HepG2 (cell line): ENCODE measurements at regions not wholly inside any gene's neighbourhood (a gene's known extent, or its start where the extent isn't known, plus 50 kb on each side); places are given as distances from the start of the nearest gene placed in this dataset.

Experiments
- ATAC-seq: fragments of 200-7000 bp; cut with Tn5 transposase; 3 replicates; pipeline ENCODE4 v1.9.1; 2020; ENCODE audit warnings: mild to moderate bottlenecking, moderate library complexity
- BruUV-seq: library from RNA; stranded (reverse); fragments of 400-500 nt; replicated peaks from 2 replicates; lab custom pipeline; 2021; lab: Mats Ljungman, UMichigan
- CTCF ChIA-PET: fragments of 300-600 bp; formaldehyde crosslinking; extraction: SDS; loops from one replicate; lab custom pipeline; 2021; ENCODE audit warnings: low total read pairs, inconsistent platforms, low intra/inter-chr PET ratio; lab: Yijun Ruan, JAX
- POLR2A ChIA-PET: fragments of 350-600 bp; sonication (Branson Sonifier 250); formaldehyde crosslinking; loops from one replicate; lab custom pipeline; 2020; ENCODE audit warnings: antibody characterized with exemption, inconsistent platforms; lab: Yijun Ruan, JAX
- DNase-seq: peaks from one replicate; pipeline ENCODE4 v3.0.0-alpha.2; 2015; ENCODE audit warnings: low spot score
- FAIRE-seq: peaks from 3 replicates; lab custom pipeline; 2011; peaks lifted over from hg19 to GRCh38; lab: Jason Lieb, UNC
- H2AFZ ChIP-seq: one replicate; pipeline ENCODE4 v1.6.1; 2011; ENCODE audit warnings: low read length, inconsistent platforms
- H3K27ac ChIP-seq: fragments of 300-600 bp; 3 replicates; pipeline ENCODE4 v1.8.0; 2011; ENCODE audit warnings: mixed run types, mild to moderate bottlenecking, mixed read lengths, low read length, inconsistent platforms; ENCODE audit not compliant: insufficient read depth; ENCODE audit errors: extremely low read length
- H3K27me3 ChIP-seq, 2 experiments: fragments of 200-600 bp in 1 of 2; 2 replicates in 1 of 2; 3 replicates in 1 of 2; pipeline versions ENCODE4 v1.6.0 to v1.8.0; 2011; ENCODE audit warnings: low read length in 2 of 2, mild to moderate bottlenecking in 2 of 2, moderate library complexity in 2 of 2, inconsistent platforms in 1 of 2; ENCODE audit not compliant: insufficient read depth in 2 of 2, control insufficient read depth in 1 of 2
- H3K36me3 ChIP-seq, 2 experiments: fragments of 200-600 bp in 1 of 2; replicated peaks in 1 of 2; 2 replicates in 1 of 2; 3 replicates in 1 of 2; pipeline versions ENCODE4 v1.5.1 to v1.8.0; 2011; ENCODE audit warnings: low read length in 2 of 2, inconsistent platforms in 1 of 2; ENCODE audit not compliant: insufficient read depth in 2 of 2, control insufficient read depth in 1 of 2
- H3K4me1 ChIP-seq: 2 replicates; pipeline ENCODE4 v1.5.1; 2012; ENCODE audit warnings: low read length, inconsistent platforms; ENCODE audit not compliant: insufficient read depth
- H3K4me2 ChIP-seq: 2 replicates; pipeline ENCODE4 v1.6.0; 2011; ENCODE audit warnings: low read depth, low read length, inconsistent platforms
- H3K4me3 ChIP-seq, 3 experiments: fragments of 200-600 bp in 1 of 3; sonication (generic), shearing (Covaris generic) in 1 of 3; replicated peaks in 1 of 3; 2 replicates each; pipeline ENCODE4 v1.5.1; 2011 to 2016; ENCODE audit warnings: low read length in 3 of 3, inconsistent platforms in 2 of 3, low read depth in 2 of 3, mild to moderate bottlenecking in 2 of 3, control low read depth in 1 of 3, mixed read lengths in 1 of 3; ENCODE audit not compliant: insufficient read depth in 1 of 3
- H3K79me2 ChIP-seq: one replicate; pipeline ENCODE4 v1.6.1; 2011; ENCODE audit warnings: low read length, inconsistent platforms; ENCODE audit not compliant: insufficient read depth
- H3K9ac ChIP-seq: 2 replicates; pipeline ENCODE4 v1.6.0; 2011; ENCODE audit warnings: mild to moderate bottlenecking, low read depth, low read length, inconsistent platforms; ENCODE audit not compliant: insufficient read depth
- H3K9me3 ChIP-seq: 2 replicates; pipeline ENCODE4 v1.5.1; 2012; ENCODE audit warnings: mild to moderate bottlenecking, low read length
- H4K20me1 ChIP-seq: 2 replicates; pipeline ENCODE4 v1.6.0; 2011; ENCODE audit warnings: inconsistent platforms, mild to moderate bottlenecking, low read length, moderate library complexity; ENCODE audit not compliant: insufficient read depth
- ADNP ChIP-seq: sonication (generic); formaldehyde crosslinking; IDR thresholded peaks from 2 replicates; pipeline ENCODE4 v1.4.0; 2020; ENCODE audit warnings: missing genetic modification reagents
- KDM1A ChIP-seq: IDR thresholded peaks from 2 replicates; pipeline ENCODE4 v1.6.1; 2016; ENCODE audit warnings: missing compliant biosample characterization
- NAIF1 ChIP-seq: sonication (generic); formaldehyde crosslinking; IDR thresholded peaks from 2 replicates; pipeline ENCODE4 v1.5.0; 2020; ENCODE audit warnings: mild to moderate bottlenecking, missing genetic modification reagents, borderline replicate concordance
- NFE2 ChIP-seq: sonication (generic); formaldehyde crosslinking; IDR thresholded peaks from 2 replicates; pipeline ENCODE4 v1.4.0; 2020; ENCODE audit warnings: missing genetic modification reagents
- SETDB1 ChIP-seq: sonication (generic); formaldehyde crosslinking; IDR thresholded peaks from 2 replicates; pipeline ENCODE4 v1.5.1; 2020; ENCODE audit warnings: missing genetic modification reagents, mild to moderate bottlenecking, borderline replicate concordance
- SP5 ChIP-seq: IDR thresholded peaks from 2 replicates; pipeline ENCODE4 v1.6.1; 2016; ENCODE audit warnings: low read depth, borderline replicate concordance
- ZBTB1 ChIP-seq: sonication (generic); formaldehyde crosslinking; IDR thresholded peaks from 2 replicates; pipeline ENCODE4 v1.4.0; 2020; ENCODE audit warnings: missing genetic modification reagents, borderline replicate concordance
- ZBTB3 ChIP-seq: sonication (generic); formaldehyde crosslinking; IDR thresholded peaks from 2 replicates; pipeline ENCODE4 v1.4.0; 2020; ENCODE audit warnings: low read depth, mild to moderate bottlenecking, moderate library complexity, missing genetic modification reagents, borderline replicate concordance
- ZNF138 ChIP-seq: sonication (generic); formaldehyde crosslinking; IDR thresholded peaks from 2 replicates; pipeline ENCODE4 v1.5.0; 2020; ENCODE audit warnings: mild to moderate bottlenecking, low read depth, missing genetic modification reagents
- ZNF296 ChIP-seq: sonication (generic); formaldehyde crosslinking; conservative IDR thresholded peaks from 2 replicates; pipeline ENCODE4 v1.5.0; 2020; ENCODE audit warnings: mild to moderate bottlenecking, missing genetic modification reagents
- ZNF441 ChIP-seq: sonication (generic); formaldehyde crosslinking; IDR thresholded peaks from 2 replicates; pipeline ENCODE4 v1.7.0; 2021; ENCODE audit warnings: missing genetic modification reagents, borderline replicate concordance
- ZNF557 ChIP-seq: sonication (generic); formaldehyde crosslinking; IDR thresholded peaks from 2 replicates; pipeline ENCODE4 v1.4.0; 2020; ENCODE audit warnings: missing genetic modification reagents
- WGBS: methylation state at CpG from one replicate; pipeline ENCODE4 v1.1.6; 2017; ENCODE audit warnings: low lambda C conversion rate; 5-methylcytosine and 5-hydroxymethylcytosine counted together
- in situ Hi-C: cut with HindIII; loops from 2 replicates; pipeline ENCODE4 v1.10.0; 2017; ENCODE audit warnings: low pct_unique_long_range_greater_than_20kb; ENCODE audit not compliant: extremely low pct_ligation_motif_present
- intact Hi-C: fragments of 100-400 bp; cut with micrococcal nuclease; formaldehyde crosslinking; loops from one replicate; pipeline ENCODE4 v1.10.0; 2022; ENCODE audit not compliant: unreplicated experiment
- TF ChIP-seq, protein P1 (sequence below): sonication (generic); formaldehyde crosslinking; IDR thresholded peaks from 2 replicates; pipeline ENCODE4 v1.5.0; 2020; ENCODE audit warnings: missing genetic modification reagents
- TF ChIP-seq, protein P2 (sequence below): sonication (generic); formaldehyde crosslinking; IDR thresholded peaks from 2 replicates; pipeline ENCODE4 v1.4.0; 2020; ENCODE audit warnings: missing genetic modification reagents
- TF ChIP-seq, protein P3 (sequence below): sonication (generic); formaldehyde crosslinking; conservative IDR thresholded peaks from 2 replicates; pipeline ENCODE4 v1.4.0; 2020; ENCODE audit warnings: missing genetic modification reagents
- TF ChIP-seq, protein P4 (sequence below): sonication (generic); formaldehyde crosslinking; IDR thresholded peaks from 2 replicates; pipeline ENCODE4 v1.4.0; 2020; ENCODE audit warnings: low read depth, mild to moderate bottlenecking, missing genetic modification reagents
- TF ChIP-seq, protein P5 (sequence below): sonication (generic); formaldehyde crosslinking; IDR thresholded peaks from 2 replicates; pipeline ENCODE4 v1.9.0; 2021; ENCODE audit warnings: missing genetic modification reagents, borderline replicate concordance

DNA sequence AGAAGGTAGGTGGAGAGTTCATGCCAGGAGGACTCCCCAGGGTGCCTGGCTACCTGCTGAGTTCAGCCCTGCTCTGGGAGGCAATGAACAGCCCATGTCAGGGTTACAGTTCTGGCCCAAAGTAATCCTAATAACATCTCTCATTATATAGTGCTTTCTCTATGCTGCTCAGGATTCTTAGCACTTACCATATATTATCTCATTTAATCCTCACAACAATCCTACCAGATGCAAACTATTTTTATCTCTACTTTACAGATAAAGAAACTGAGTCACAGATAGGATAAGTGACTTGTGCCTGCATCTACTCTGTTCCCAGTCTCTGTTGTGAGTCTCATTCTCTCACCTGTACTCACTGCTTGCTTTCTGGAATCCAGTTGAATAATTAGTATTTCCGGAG, 105.1 kb upstream of the NFE2L3 start:
- peaks cover 25% of the 10 kb centered on the region for H3K4me1 ChIP-seq
- no peaks in the 10 kb centered on the region for H3K79me2 ChIP-seq
- no peak overlapping the region for H3K9ac ChIP-seq
- H3K4me3 ChIP-seq: no peak overlapping the region
- WGBS: 93% methylated on average over 1 of the region's 1 CpG
- H2AFZ ChIP-seq: no peak overlapping the region
- ATAC-seq (no peak), FAIRE-seq (no peak), DNase-seq (no peak)
- BruUV-seq: no TSS peak
- ChIA-PET POLR2A (no interaction called here), CTCF (no interaction called here)
- in situ Hi-C loops (no loop called here), intact Hi-C loops (no loop called here)
- TF ChIP-seq ZBTB1 (CRISPR knock-in tag) (no peak), ZNF138 (CRISPR knock-in tag) (no peak), ZNF441 (CRISPR knock-in tag) (no peak), NAIF1 (CRISPR knock-in tag) (no peak), KDM1A (CRISPR knock-in tag) (no peak), NFE2 (CRISPR knock-in tag) (no peak), ZNF557 (no peak), ADNP (CRISPR knock-in tag) (no peak), ZNF296 (CRISPR knock-in tag) (no peak), SP5 (CRISPR knock-in tag) (no peak), SETDB1 (CRISPR knock-in tag) (no peak), ZBTB3 (CRISPR knock-in tag) (no peak)
- TF ChIP-seq, protein P1, sequence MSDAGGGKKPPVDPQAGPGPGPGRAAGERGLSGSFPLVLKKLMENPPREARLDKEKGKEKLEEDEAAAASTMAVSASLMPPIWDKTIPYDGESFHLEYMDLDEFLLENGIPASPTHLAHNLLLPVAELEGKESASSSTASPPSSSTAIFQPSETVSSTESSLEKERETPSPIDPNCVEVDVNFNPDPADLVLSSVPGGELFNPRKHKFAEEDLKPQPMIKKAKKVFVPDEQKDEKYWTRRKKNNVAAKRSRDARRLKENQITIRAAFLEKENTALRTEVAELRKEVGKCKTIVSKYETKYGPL: no peak
- TF ChIP-seq, protein P2, sequence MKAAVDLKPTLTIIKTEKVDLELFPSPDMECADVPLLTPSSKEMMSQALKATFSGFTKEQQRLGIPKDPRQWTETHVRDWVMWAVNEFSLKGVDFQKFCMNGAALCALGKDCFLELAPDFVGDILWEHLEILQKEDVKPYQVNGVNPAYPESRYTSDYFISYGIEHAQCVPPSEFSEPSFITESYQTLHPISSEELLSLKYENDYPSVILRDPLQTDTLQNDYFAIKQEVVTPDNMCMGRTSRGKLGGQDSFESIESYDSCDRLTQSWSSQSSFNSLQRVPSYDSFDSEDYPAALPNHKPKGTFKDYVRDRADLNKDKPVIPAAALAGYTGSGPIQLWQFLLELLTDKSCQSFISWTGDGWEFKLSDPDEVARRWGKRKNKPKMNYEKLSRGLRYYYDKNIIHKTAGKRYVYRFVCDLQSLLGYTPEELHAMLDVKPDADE (CRISPR knock-in tag): no peak
- TF ChIP-seq, protein P3, sequence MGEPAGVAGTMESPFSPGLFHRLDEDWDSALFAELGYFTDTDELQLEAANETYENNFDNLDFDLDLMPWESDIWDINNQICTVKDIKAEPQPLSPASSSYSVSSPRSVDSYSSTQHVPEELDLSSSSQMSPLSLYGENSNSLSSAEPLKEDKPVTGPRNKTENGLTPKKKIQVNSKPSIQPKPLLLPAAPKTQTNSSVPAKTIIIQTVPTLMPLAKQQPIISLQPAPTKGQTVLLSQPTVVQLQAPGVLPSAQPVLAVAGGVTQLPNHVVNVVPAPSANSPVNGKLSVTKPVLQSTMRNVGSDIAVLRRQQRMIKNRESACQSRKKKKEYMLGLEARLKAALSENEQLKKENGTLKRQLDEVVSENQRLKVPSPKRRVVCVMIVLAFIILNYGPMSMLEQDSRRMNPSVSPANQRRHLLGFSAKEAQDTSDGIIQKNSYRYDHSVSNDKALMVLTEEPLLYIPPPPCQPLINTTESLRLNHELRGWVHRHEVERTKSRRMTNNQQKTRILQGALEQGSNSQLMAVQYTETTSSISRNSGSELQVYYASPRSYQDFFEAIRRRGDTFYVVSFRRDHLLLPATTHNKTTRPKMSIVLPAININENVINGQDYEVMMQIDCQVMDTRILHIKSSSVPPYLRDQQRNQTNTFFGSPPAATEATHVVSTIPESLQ (CRISPR knock-in tag): no peak
- TF ChIP-seq, protein P4, sequence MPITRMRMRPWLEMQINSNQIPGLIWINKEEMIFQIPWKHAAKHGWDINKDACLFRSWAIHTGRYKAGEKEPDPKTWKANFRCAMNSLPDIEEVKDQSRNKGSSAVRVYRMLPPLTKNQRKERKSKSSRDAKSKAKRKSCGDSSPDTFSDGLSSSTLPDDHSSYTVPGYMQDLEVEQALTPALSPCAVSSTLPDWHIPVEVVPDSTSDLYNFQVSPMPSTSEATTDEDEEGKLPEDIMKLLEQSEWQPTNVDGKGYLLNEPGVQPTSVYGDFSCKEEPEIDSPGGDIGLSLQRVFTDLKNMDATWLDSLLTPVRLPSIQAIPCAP: no peak
- TF ChIP-seq, protein P5, sequence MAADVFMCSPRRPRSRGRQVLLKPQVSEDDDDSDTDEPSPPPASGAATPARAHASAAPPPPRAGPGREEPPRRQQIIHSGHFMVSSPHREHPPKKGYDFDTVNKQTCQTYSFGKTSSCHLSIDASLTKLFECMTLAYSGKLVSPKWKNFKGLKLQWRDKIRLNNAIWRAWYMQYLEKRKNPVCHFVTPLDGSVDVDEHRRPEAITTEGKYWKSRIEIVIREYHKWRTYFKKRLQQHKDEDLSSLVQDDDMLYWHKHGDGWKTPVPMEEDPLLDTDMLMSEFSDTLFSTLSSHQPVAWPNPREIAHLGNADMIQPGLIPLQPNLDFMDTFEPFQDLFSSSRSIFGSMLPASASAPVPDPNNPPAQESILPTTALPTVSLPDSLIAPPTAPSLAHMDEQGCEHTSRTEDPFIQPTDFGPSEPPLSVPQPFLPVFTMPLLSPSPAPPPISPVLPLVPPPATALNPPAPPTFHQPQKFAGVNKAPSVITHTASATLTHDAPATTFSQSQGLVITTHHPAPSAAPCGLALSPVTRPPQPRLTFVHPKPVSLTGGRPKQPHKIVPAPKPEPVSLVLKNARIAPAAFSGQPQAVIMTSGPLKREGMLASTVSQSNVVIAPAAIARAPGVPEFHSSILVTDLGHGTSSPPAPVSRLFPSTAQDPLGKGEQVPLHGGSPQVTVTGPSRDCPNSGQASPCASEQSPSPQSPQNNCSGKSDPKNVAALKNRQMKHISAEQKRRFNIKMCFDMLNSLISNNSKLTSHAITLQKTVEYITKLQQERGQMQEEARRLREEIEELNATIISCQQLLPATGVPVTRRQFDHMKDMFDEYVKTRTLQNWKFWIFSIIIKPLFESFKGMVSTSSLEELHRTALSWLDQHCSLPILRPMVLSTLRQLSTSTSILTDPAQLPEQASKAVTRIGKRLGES (CRISPR knock-in tag): no peak
- no peak overlapping the region for H3K4me2 ChIP-seq
- H3K27ac ChIP-seq: no peak overlapping the region
- H3K27me3 ChIP-seq: peaks cover 0 to 6% of the 10 kb centered on the region in 2 experiments; a peak in 1 of 5 replicates
- H3K9me3 ChIP-seq: no peaks in the 10 kb centered on the region
- no peaks in the 10 kb centered on the region for H4K20me1 ChIP-seq
- no peaks in the 10 kb centered on the region for H3K36me3 ChIP-seq
